ENCODE measurements at regions not wholly inside any gene's neighbourhood (a gene's known extent, or its start where the extent isn't known, plus 50 kb on each side); places are given as distances from the start of the nearest gene placed in this dataset.

GRCh38 chr1:198465201-198466144 lies 75.0 kb downstream of the ATP6V1G3 start:
- TF ChIP-seq BHLHE40 (IDR thresholded peaks at IDR 0.05; ENCODE audit: borderline replicate concordance) (no peak), LEF1 (IDR thresholded peaks at IDR 0.05; ENCODE audit: borderline replicate concordance) (no peak), ZNF384 (IDR thresholded peaks at IDR 0.05) (no peak; the same call in 1 of the 2 replicates), SP1 (IDR thresholded peaks at IDR 0.05) (no peak), FOXA1 (IDR thresholded peaks at IDR 0.05) (no peak), TARDBP (IDR thresholded peaks at IDR 0.05) (no peak), ELF4 (IDR thresholded peaks at IDR 0.05) (no peak), ARNT (IDR thresholded peaks at IDR 0.05) (no peak), FOXK2 (IDR thresholded peaks at IDR 0.05) (no peak), FOXM1 (IDR thresholded peaks at IDR 0.05; ENCODE audit: borderline replicate concordance) (no peak), SUZ12 (IDR thresholded peaks at IDR 0.05) (no peak), NFRKB (IDR thresholded peaks at IDR 0.05) (no peak)
